ENCODE measurements at regions not wholly inside any gene's neighbourhood (a gene's known extent, or its start where the extent isn't known, plus 50 kb on each side); places are given as distances from the start of the nearest gene placed in this dataset.

GRCh38 chr21:32140151-32140550, 138.7 kb downstream of the MIS18A start:
- no peak for DNase-seq (ENCODE audit: low spot score)
- TF ChIP-seq CTCF (conservative IDR thresholded peaks at IDR 0.05; ENCODE audit: low read depth, low read length) (no peak), EZH2 (IDR thresholded peaks at IDR 0.05; ENCODE audit: borderline replicate concordance, low read depth, low read length, poor library complexity, severe bottlenecking) (no peak)
- no TSS peak for BruUV-seq (replicated peaks)
- H3K36me3 ChIP-seq (ENCODE audit: insufficient read depth, low read length, poor library complexity, severe bottlenecking) = no peaks in the 10 kb centered on the region
- H3K4me1 ChIP-seq (ENCODE audit: insufficient read depth, low read length, poor library complexity, severe bottlenecking) = no peaks in the 10 kb centered on the region
- H3K27me3 ChIP-seq (replicated peaks; ENCODE audit: insufficient read depth, low read depth, low read length, poor library complexity) = no peaks in the 10 kb centered on the region
- ChIA-PET POLR2A (ENCODE audit: low non-redundant PET) (no interaction called here), CTCF (interaction anchor here (0.5 kb wide), 1 partner anchor 25 kb away, joined by 8 read pairs; no protein-coding TSS in a partner anchor)
- no peak overlapping the region for H3K4me3 ChIP-seq (ENCODE audit: low read depth, low read length, poor library complexity, severe bottlenecking)
- no peak overlapping the region for H3K27ac ChIP-seq (ENCODE audit: low read depth, low read length, poor library complexity, severe bottlenecking)
- intact Hi-C loops (cut with micrococcal nuclease; ENCODE audit: unreplicated experiment) = no loop called here
- H3K9me3 ChIP-seq (ENCODE audit: low read depth, low read length, poor library complexity, severe bottlenecking) = no peaks in the 10 kb centered on the region

- BruUV-seq (replicated peaks) = no TSS peak
- intact Hi-C loops (cut with micrococcal nuclease; ENCODE audit: unreplicated experiment) = no loop called here
- Histone ChIP-seq H3K27ac (ENCODE audit: low read depth, low read length, poor library complexity, severe bottlenecking) (no peak overlapping the region), H3K36me3 (ENCODE audit: insufficient read depth, low read length, poor library complexity, severe bottlenecking) (no peaks in the 10 kb centered on the region), H3K9me3 (ENCODE audit: low read depth, low read length, poor library complexity, severe bottlenecking) (no peaks in the 10 kb centered on the region), H3K4me3 (ENCODE audit: low read depth, low read length, poor library complexity, severe bottlenecking) (no peak overlapping the region), H3K27me3 (replicated peaks; ENCODE audit: insufficient read depth, low read depth, low read length, poor library complexity) (no peaks in the 10 kb centered on the region), H3K4me1 (ENCODE audit: insufficient read depth, low read length, poor library complexity, severe bottlenecking) (no peaks in the 10 kb centered on the region)
- POLR2A ChIA-PET (ENCODE audit: low non-redundant PET) = no interaction called here
- DNase-seq (ENCODE audit: low spot score) = no peak
- TF ChIP-seq CTCF (conservative IDR thresholded peaks at IDR 0.05; ENCODE audit: low read depth, low read length) (no peak), EZH2 (IDR thresholded peaks at IDR 0.05; ENCODE audit: borderline replicate concordance, low read depth, low read length, poor library complexity, severe bottlenecking) (no peak)
- CTCF ChIA-PET = no interaction called here
Observed at GRCh38 chr21:32138658-32139057, 140.2 kb downstream of the MIS18A start.

- no peak overlapping the region for H3K4me3 ChIP-seq (ENCODE audit: low read depth, low read length, poor library complexity, severe bottlenecking)
- ChIA-PET POLR2A (ENCODE audit: low non-redundant PET) (no interaction called here), CTCF (no interaction called here)
- no peaks in the 10 kb centered on the region for H3K36me3 ChIP-seq (ENCODE audit: insufficient read depth, low read length, poor library complexity, severe bottlenecking)
- TF ChIP-seq CTCF (conservative IDR thresholded peaks at IDR 0.05; ENCODE audit: low read depth, low read length) (no peak), EZH2 (IDR thresholded peaks at IDR 0.05; ENCODE audit: borderline replicate concordance, low read depth, low read length, poor library complexity, severe bottlenecking) (no peak)
- intact Hi-C loops (cut with micrococcal nuclease; ENCODE audit: unreplicated experiment) = no loop called here
- DNase-seq (ENCODE audit: low spot score) = no peak
- no peaks in the 10 kb centered on the region for H3K4me1 ChIP-seq (ENCODE audit: insufficient read depth, low read length, poor library complexity, severe bottlenecking)
- H3K9me3 ChIP-seq (ENCODE audit: low read depth, low read length, poor library complexity, severe bottlenecking) = no peaks in the 10 kb centered on the region
- H3K27ac ChIP-seq (ENCODE audit: low read depth, low read length, poor library complexity, severe bottlenecking) = no peak overlapping the region
- H3K27me3 ChIP-seq (replicated peaks; ENCODE audit: insufficient read depth, low read depth, low read length, poor library complexity) = no peaks in the 10 kb centered on the region
- no TSS peak for BruUV-seq (replicated peaks)
Observed at GRCh38 chr21:32137931-32138330, 140.9 kb downstream of the MIS18A start.

Measured in A673 (cell line).